IMR-90 (cell line): ENCODE measurements at regions not wholly inside any gene's neighbourhood (a gene's known extent, or its start where the extent isn't known, plus 50 kb on each side); places are given as distances from the start of the nearest gene placed in this dataset.

Experiments used
- ATAC-seq: fragments of 200-7000 bp; cut with Tn5 transposase; 2 replicates; pipeline ENCODE4 v1.9.1; 2020; ENCODE audit warnings: low read depth, mild to moderate bottlenecking, moderate library complexity
- BruUV-seq: library from RNA; stranded (reverse); fragments of 400-500 nt; replicated peaks from 2 replicates; lab custom pipeline; 2021; lab: Mats Ljungman, UMichigan
- CTCF ChIA-PET: fragments of 300-600 bp; formaldehyde crosslinking; extraction: SDS; loops from one replicate; lab custom pipeline; 2021; ENCODE audit warnings: antibody characterized with exemption; lab: Yijun Ruan, JAX
- POLR2A ChIA-PET: fragments of 300-600 bp; sonication (Branson Sonifier 250); formaldehyde crosslinking; loops from one replicate; lab custom pipeline; 2022; ENCODE audit warnings: antibody characterized with exemption; ENCODE audit not compliant: unreplicated experiment; lab: Charles Lee
- DNase-seq: peaks from one replicate; pipeline ENCODE4 v3.0.0; 2013
- H2AFZ ChIP-seq: replicated peaks from 2 replicates; pipeline ENCODE3; 2013; ENCODE audit warnings: low read length, mild to moderate bottlenecking; ENCODE audit not compliant: poor library complexity
- H2AK5ac ChIP-seq: 2 replicates; pipeline ENCODE4 v1.6.1; 2013; ENCODE audit warnings: low read depth, low read length, inconsistent platforms
- H2AK9ac ChIP-seq: replicated peaks from 2 replicates; pipeline ENCODE3; 2013; ENCODE audit warnings: mild to moderate bottlenecking, low read depth, low read length, moderate library complexity; ENCODE audit not compliant: poor library complexity
- H2BK120ac ChIP-seq: 2 replicates; pipeline ENCODE4 v1.6.1; 2013; ENCODE audit warnings: low read depth, low read length, inconsistent platforms
- H2BK15ac ChIP-seq: 3 replicates; pipeline ENCODE4 v1.6.1; 2013; ENCODE audit warnings: low read depth, low read length, inconsistent platforms
- H2BK20ac ChIP-seq: 2 replicates; pipeline ENCODE4 v1.6.1; 2013; ENCODE audit warnings: low read depth, mild to moderate bottlenecking, inconsistent platforms, low read length, moderate library complexity
- H2BK5ac ChIP-seq: 2 replicates; pipeline ENCODE4 v1.6.1; 2013; ENCODE audit warnings: mild to moderate bottlenecking, low read depth, low read length, inconsistent platforms; ENCODE audit not compliant: poor library complexity, severe bottlenecking
- H3K14ac ChIP-seq: replicated peaks from 2 replicates; pipeline ENCODE4 v1.6.1; 2013; ENCODE audit warnings: low read depth, low read length, inconsistent platforms
- H3K18ac ChIP-seq: 2 replicates; pipeline ENCODE4 v1.6.1; 2013; ENCODE audit warnings: low read depth, low read length, control low read depth
- H3K23ac ChIP-seq: 2 replicates; pipeline ENCODE4 v1.6.1; 2013; ENCODE audit warnings: low read depth, low read length, inconsistent platforms
- H3K27ac ChIP-seq: 2 replicates; pipeline ENCODE4 v1.5.1; 2013; ENCODE audit warnings: mild to moderate bottlenecking, control low read depth, low read length; ENCODE audit not compliant: insufficient read depth
- H3K27me3 ChIP-seq: 2 replicates; pipeline ENCODE4 v1.6.1; 2013; ENCODE audit warnings: low read length; ENCODE audit not compliant: control insufficient read depth, insufficient read depth
- H3K36me3 ChIP-seq: 2 replicates; pipeline ENCODE4 v1.6.1; 2013; ENCODE audit warnings: low read length, mixed read lengths; ENCODE audit not compliant: control insufficient read depth, insufficient read depth
- H3K4ac ChIP-seq: 2 replicates; pipeline ENCODE4 v1.6.1; 2013; ENCODE audit warnings: low read depth, low read length, inconsistent platforms
- H3K4me1 ChIP-seq: 2 replicates; pipeline ENCODE4 v1.6.1; 2013; ENCODE audit warnings: low read length, mixed read lengths; ENCODE audit not compliant: control insufficient read depth, insufficient read depth
- H3K4me2 ChIP-seq: 2 replicates; pipeline ENCODE4 v1.6.1; 2013; ENCODE audit warnings: low read depth, mild to moderate bottlenecking, control low read depth, low read length, moderate library complexity
- H3K4me3 ChIP-seq: 2 replicates; pipeline ENCODE4 v1.5.1; 2013; ENCODE audit warnings: low read depth, mild to moderate bottlenecking, control low read depth, low read length, moderate library complexity; ENCODE audit not compliant: insufficient read depth
- H3K56ac ChIP-seq: 2 replicates; pipeline ENCODE4 v1.6.1; 2013; ENCODE audit warnings: low read length, inconsistent platforms; ENCODE audit not compliant: insufficient read depth; ENCODE audit errors: extremely low read depth
- H3K79me1 ChIP-seq, 2 experiments: 2 replicates each; pipeline ENCODE4 v1.6.1; 2013; ENCODE audit warnings: low read length in 2 of 2, inconsistent platforms in 1 of 2, low read depth in 1 of 2
- H3K9ac ChIP-seq: 2 replicates; pipeline ENCODE4 v1.6.1; 2013; ENCODE audit warnings: low read depth, low read length, control low read depth
- H3K9me1 ChIP-seq: 2 replicates; pipeline ENCODE4 v1.6.1; 2013; ENCODE audit warnings: low read length, inconsistent platforms; ENCODE audit not compliant: insufficient read depth
- H3K9me3 ChIP-seq: 2 replicates; pipeline ENCODE4 v1.6.1; 2013; ENCODE audit warnings: low read length; ENCODE audit not compliant: control insufficient read depth, insufficient read depth
- H4K20me1 ChIP-seq: 2 replicates; pipeline ENCODE4 v1.6.1; 2013; ENCODE audit warnings: low read length, inconsistent platforms; ENCODE audit not compliant: insufficient read depth
- H4K5ac ChIP-seq: 2 replicates; pipeline ENCODE4 v1.6.1; 2013; ENCODE audit warnings: mild to moderate bottlenecking, low read depth, low read length, control low read depth
- H4K8ac ChIP-seq, 2 experiments: 2 replicates each; pipeline ENCODE4 v1.6.1; 2013; ENCODE audit warnings: low read depth in 2 of 2, low read length in 2 of 2, control low read depth in 1 of 2, inconsistent platforms in 1 of 2
- H4K91ac ChIP-seq: 2 replicates; pipeline ENCODE4 v1.6.1; 2013; ENCODE audit warnings: low read depth, low read length, inconsistent platforms; ENCODE audit not compliant: insufficient read depth
- BHLHE40 ChIP-seq: fragments of 150-350 bp; IDR thresholded peaks from 2 replicates; pipeline ENCODE4 v1.6.1; 2016; ENCODE audit warnings: mild to moderate bottlenecking, low read depth, low read length
- CHD1 ChIP-seq: IDR thresholded peaks from 2 replicates; pipeline ENCODE4 v1.6.1; 2012; ENCODE audit warnings: low read depth, low read length, improper control_type of control experiment
- CTCF ChIP-seq: conservative IDR thresholded peaks from 2 replicates; pipeline ENCODE4 v1.5.1; 2012; ENCODE audit warnings: mild to moderate bottlenecking, low read depth, low read length, improper control_type of control experiment
- ELK1 ChIP-seq: fragments of 150-350 bp; IDR thresholded peaks from 2 replicates; pipeline ENCODE4 v1.6.1; 2016; ENCODE audit warnings: low read depth, mild to moderate bottlenecking, low read length, moderate library complexity, borderline replicate concordance
- FOS ChIP-seq: fragments of 150-350 bp; IDR thresholded peaks from 2 replicates; pipeline ENCODE4 v1.6.1; 2016; ENCODE audit warnings: low read depth, low read length
- MAFK ChIP-seq: IDR thresholded peaks from 2 replicates; pipeline ENCODE4 v1.6.1; 2012; ENCODE audit warnings: low read depth, low read length, improper control_type of control experiment
- MAZ ChIP-seq: IDR thresholded peaks from 2 replicates; pipeline ENCODE4 v1.6.1; 2012; ENCODE audit warnings: low read depth, mild to moderate bottlenecking, low read length, improper control_type of control experiment, moderate library complexity, borderline replicate concordance
- MXI1 ChIP-seq: IDR thresholded peaks from 2 replicates; pipeline ENCODE4 v1.6.1; 2012; ENCODE audit warnings: low read depth, mild to moderate bottlenecking, low read length, moderate library complexity, borderline replicate concordance
- POLR2A ChIP-seq: IDR thresholded peaks from 2 replicates; pipeline ENCODE4 v1.6.1; 2012; ENCODE audit warnings: mild to moderate bottlenecking, low read depth, low read length
- RAD21 ChIP-seq: IDR thresholded peaks from 2 replicates; pipeline ENCODE4 v1.6.1; 2012; ENCODE audit warnings: low read length, improper control_type of control experiment
- RFX5 ChIP-seq: IDR thresholded peaks from 2 replicates; pipeline ENCODE4 v1.8.0; 2012; ENCODE audit warnings: low read depth, mild to moderate bottlenecking, low read length, moderate library complexity
- SMC3 ChIP-seq: fragments of 150-350 bp; IDR thresholded peaks from 2 replicates; pipeline ENCODE4 v1.6.1; 2016; ENCODE audit warnings: low read depth, mild to moderate bottlenecking, antibody characterized with exemption, low read length, moderate library complexity
- WGBS, 2 experiments: methylation state at CpG; one replicate each; pipeline versions ENCODE4 v1.1.5 to v1.1.7; 2013; ENCODE audit warnings: missing lambda C conversion rate in 2 of 2; ENCODE audit not compliant: insufficient read length in 1 of 2; ENCODE audit errors: extremely low coverage in 2 of 2; 5-methylcytosine and 5-hydroxymethylcytosine counted together
- dilution Hi-C: fragments of 300-500 bp; cut with HindIII; formaldehyde crosslinking; loops from one replicate; pipeline ENCODE4 v1.14.3; 2018; ENCODE audit warnings: low sequenced_read_pairs; ENCODE audit not compliant: unreplicated experiment
- in situ Hi-C: fragments of 300-500 bp; cut with MboI; formaldehyde crosslinking; loops from 3 replicates; pipeline ENCODE4 v1.14.3; 2019; ENCODE audit warnings: low sequenced_read_pairs, inconsistent platforms, mixed read lengths
- intact Hi-C: fragments of 100-400 bp; cut with micrococcal nuclease; formaldehyde crosslinking; loops from 2 replicates; pipeline ENCODE4 v1.10.0; 2022
- TF ChIP-seq, protein P1 (sequence below): fragments of 150-350 bp; IDR thresholded peaks from 2 replicates; pipeline ENCODE4 v1.6.1; 2017; ENCODE audit warnings: mild to moderate bottlenecking, antibody characterized with exemption, low read length, low read depth

- CTCF ChIA-PET = no interaction called here
- BruUV-seq = no TSS peak
- peaks cover 32% of the 10 kb centered on the region for H3K9me1 ChIP-seq
- ATAC-seq (no peak), DNase-seq (no peak)
- peak overlapping the region; percentile 99 for H2BK20ac ChIP-seq
- H2AFZ ChIP-seq = no peak overlapping the region
- peak overlapping the region; percentile 69; the same call in 1 of the 2 replicates for H3K56ac ChIP-seq
- TF ChIP-seq, protein P1, sequence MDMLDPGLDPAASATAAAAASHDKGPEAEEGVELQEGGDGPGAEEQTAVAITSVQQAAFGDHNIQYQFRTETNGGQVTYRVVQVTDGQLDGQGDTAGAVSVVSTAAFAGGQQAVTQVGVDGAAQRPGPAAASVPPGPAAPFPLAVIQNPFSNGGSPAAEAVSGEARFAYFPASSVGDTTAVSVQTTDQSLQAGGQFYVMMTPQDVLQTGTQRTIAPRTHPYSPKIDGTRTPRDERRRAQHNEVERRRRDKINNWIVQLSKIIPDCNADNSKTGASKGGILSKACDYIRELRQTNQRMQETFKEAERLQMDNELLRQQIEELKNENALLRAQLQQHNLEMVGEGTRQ = no peak
- TF ChIP-seq MAFK (no peak), RAD21 (no peak), POLR2A (no peak), ELK1 (no peak), RFX5 (no peak), CTCF (no peak), MXI1 (no peak), FOS (no peak), MAZ (no peak), BHLHE40 (no peak), SMC3 (no peak), CHD1 (no peak)
- H4K5ac ChIP-seq = peak overlapping the region; percentile 80
- H3K23ac ChIP-seq = peak overlapping the region; percentile 90
- H3K9me3 ChIP-seq = no peaks in the 10 kb centered on the region
- H4K20me1 ChIP-seq = no peaks in the 10 kb centered on the region
- in situ Hi-C loops (no loop called here), dilution Hi-C loops (no loop called here), intact Hi-C loops (no loop called here)
- POLR2A ChIA-PET = interaction anchor here (2.0 kb wide), 1 partner anchor 10 kb away, joined by 6 read pairs; no protein-coding TSS in a partner anchor
- H4K91ac ChIP-seq = peak overlapping the region; percentile 98
- H2AK5ac ChIP-seq = peak overlapping the region; percentile 95
- peaks cover 26% of the 10 kb centered on the region for H3K4me1 ChIP-seq
- peak overlapping the region; percentile 97 for H3K4ac ChIP-seq
- peak overlapping the region; percentile 58 for H3K18ac ChIP-seq
- H3K79me1 ChIP-seq = peaks cover 0 to 49% of the 10 kb centered on the region in 2 experiments; a peak in 2 of 4 replicates
- peak overlapping the region; percentile 96 for H2BK15ac ChIP-seq
- H3K14ac ChIP-seq = peak overlapping the region; percentile 98
- no CpG with 5 or more reads among the region's 1 CpG for WGBS, 2 experiments
- H3K4me2 ChIP-seq = no peak overlapping the region
- peak overlapping the region; percentile 64 for H3K27ac ChIP-seq
- H2AK9ac ChIP-seq = peak overlapping the region; percentile 83
- no peak overlapping the region for H3K4me3 ChIP-seq
- H3K9ac ChIP-seq = no peak overlapping the region
- H3K36me3 ChIP-seq = no peaks in the 10 kb centered on the region
- no peaks in the 10 kb centered on the region for H3K27me3 ChIP-seq
- peak overlapping the region; percentile 99 for H2BK120ac ChIP-seq
- H2BK5ac ChIP-seq = peak overlapping the region; percentile 80
- peak overlapping the region; percentile 64 to 94 for H4K8ac ChIP-seq
These were observed 231.6 kb downstream of the ESM1 start for GRCh38 chr5:54753753-54754152.
